ENCODE measurements at regions not wholly inside any gene's neighbourhood (a gene's known extent, or its start where the extent isn't known, plus 50 kb on each side); places are given as distances from the start of the nearest gene placed in this dataset.

DNA sequence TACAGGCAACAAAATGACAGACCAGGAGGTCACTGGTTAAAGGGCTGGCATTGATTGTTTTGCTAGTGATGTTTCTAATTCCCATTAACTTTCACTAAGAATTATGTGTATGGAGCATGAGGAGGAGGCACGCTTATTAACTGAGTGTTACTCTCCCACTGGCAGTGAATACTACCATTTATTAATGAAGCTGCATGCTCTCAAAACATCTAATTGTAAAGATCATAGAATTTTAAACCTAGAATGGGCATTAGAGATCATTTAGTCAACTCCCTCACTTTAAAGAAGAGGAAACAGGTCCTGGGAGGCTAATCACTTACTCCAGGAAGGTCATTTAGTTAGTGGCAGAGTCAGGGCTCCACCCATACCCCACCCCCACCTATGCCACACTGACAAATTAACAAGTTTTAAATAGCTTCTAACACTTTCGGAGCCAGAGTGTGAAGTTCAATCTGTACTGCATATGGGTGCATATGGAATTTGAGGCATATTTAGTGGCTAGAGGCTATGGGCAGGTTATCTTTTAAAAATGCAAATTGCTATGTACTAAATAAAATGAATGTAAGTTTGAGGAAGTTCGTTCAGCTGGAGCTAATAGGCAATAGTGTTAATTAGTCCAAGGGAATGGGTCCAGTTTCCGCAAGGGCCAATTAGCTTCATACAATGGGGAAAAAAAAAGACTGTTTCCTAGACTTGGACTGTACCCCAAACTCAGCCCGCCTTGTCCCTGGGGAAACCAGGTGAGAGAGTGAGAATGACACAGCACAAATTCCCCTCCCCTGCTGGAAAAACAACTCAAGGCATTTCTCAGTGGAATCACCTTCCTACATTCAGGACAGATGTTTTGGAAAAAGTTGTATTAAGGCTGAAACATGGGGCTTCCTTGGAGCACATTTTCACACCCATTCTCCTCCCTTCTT, 178.8 kb downstream of the ICOS start:
- H3K27me3 ChIP-seq (ENCODE audit: insufficient read depth, low read length) = peaks cover 10% of the 10 kb centered on the region; the same call in 1 of the 2 replicates
- H3K4me3 ChIP-seq (replicated peaks in 1 of 2; ENCODE audit: low read depth in 1 of 2, low read length in 2 of 2) = no peak overlapping the region
- H3K9me3 ChIP-seq (ENCODE audit: control insufficient read depth in 1 of 2, insufficient read depth in 1 of 2, low read depth in 1 of 2, low read length in 2 of 2) = no peaks in the 10 kb centered on the region
- 0 out of 4 replicates have a peak, but pooled peaks cover 0 to 3% of the 10 kb centered on the region in 2 experiments for H3K4me1 ChIP-seq (ENCODE audit: control insufficient read depth in 1 of 2, insufficient read depth in 2 of 2, low read length in 2 of 2)
- TF ChIP-seq, protein P1, sequence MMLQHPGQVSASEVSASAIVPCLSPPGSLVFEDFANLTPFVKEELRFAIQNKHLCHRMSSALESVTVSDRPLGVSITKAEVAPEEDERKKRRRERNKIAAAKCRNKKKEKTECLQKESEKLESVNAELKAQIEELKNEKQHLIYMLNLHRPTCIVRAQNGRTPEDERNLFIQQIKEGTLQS (IDR thresholded peaks at IDR 0.05) = no peak
- no peak for TF ChIP-seq CEBPB (IDR thresholded peaks at IDR 0.05; ENCODE audit: low read depth)
- TF ChIP-seq FOSL1 (IDR thresholded peaks at IDR 0.05; ENCODE audit: low read depth) = no peak
- no peak for TF ChIP-seq SIN3A (IDR thresholded peaks at IDR 0.05; ENCODE audit: low read depth)
- TF ChIP-seq TCF7L2 (IDR thresholded peaks at IDR 0.05; ENCODE audit: borderline replicate concordance, extremely low read depth, insufficient read depth, insufficient read length) = no peak
- no peak for TF ChIP-seq EZH2 (IDR thresholded peaks at IDR 0.05)
- no peak for TF ChIP-seq ELF1 (IDR thresholded peaks at IDR 0.05; ENCODE audit: borderline replicate concordance, low read depth)
- no peak for TF ChIP-seq POLR2AphosphoS5 (IDR thresholded peaks at IDR 0.05; ENCODE audit: low read depth, low read length)
- TF ChIP-seq EGR1 (IDR thresholded peaks at IDR 0.05; ENCODE audit: low read depth) = no peak
- no peak for TF ChIP-seq JUND (IDR thresholded peaks at IDR 0.05)
- no peak for TF ChIP-seq YY1 (IDR thresholded peaks at IDR 0.05; ENCODE audit: extremely low read depth, insufficient replicate concordance, low read depth, low read length)
- TF ChIP-seq SRF (IDR thresholded peaks at IDR 0.05; ENCODE audit: low read depth) = no peak
- H2AFZ ChIP-seq (ENCODE audit: low read depth, low read length, poor library complexity, severe bottlenecking) = no peak overlapping the region
- no peaks in the 10 kb centered on the region for H4K20me1 ChIP-seq (ENCODE audit: insufficient read depth)
- no TSS peak for BruUV-seq (replicated peaks)
- CTCF ChIA-PET = no interaction called here
- POLR2A ChIA-PET = interaction anchor here (0.6 kb wide), 1 partner anchor 1527 kb away, joined by 3 read pairs; no protein-coding TSS in a partner anchor
- H3K9me2 ChIP-seq (ENCODE audit: insufficient read depth) = no peaks in the 10 kb centered on the region
- H3K4me2 ChIP-seq (ENCODE audit: low read length) = no peak overlapping the region
- no peaks in the 10 kb centered on the region for H3K36me3 ChIP-seq (ENCODE audit: control insufficient read depth in 1 of 2, insufficient read depth in 2 of 2, low read length in 2 of 2)
- no peaks in the 10 kb centered on the region for H3K79me2 ChIP-seq (ENCODE audit: insufficient read depth, low read length)
- H3K9ac ChIP-seq (ENCODE audit: low read length) = no peak overlapping the region
- intact Hi-C loops (cut with micrococcal nuclease) = no loop called here
- ATAC-seq (no peak), DNase-seq (ENCODE audit: low read depth, low spot score) (no peak)
- no peak overlapping the region for H3K27ac ChIP-seq (ENCODE audit: low read depth, low read length)
- RAD21 ChIA-PET (ENCODE audit: low non-redundant PET in 1 of 2, low total read pairs in 2 of 2, uncharacterized antibody in 2 of 2, unreplicated experiment in 2 of 2) = no interaction called here
